IMR-90 (cell line): ENCODE measurements at regions not wholly inside any gene's neighbourhood (a gene's known extent, or its start where the extent isn't known, plus 50 kb on each side); places are given as distances from the start of the nearest gene placed in this dataset.

Experiments used
- ATAC-seq: fragments of 200-7000 bp; cut with Tn5 transposase; 2 replicates; pipeline ENCODE4 v1.9.1; 2020; ENCODE audit warnings: low read depth, mild to moderate bottlenecking, moderate library complexity
- BruUV-seq: library from RNA; stranded (reverse); fragments of 400-500 nt; replicated peaks from 2 replicates; lab custom pipeline; 2021; lab: Mats Ljungman, UMichigan
- CTCF ChIA-PET: fragments of 300-600 bp; formaldehyde crosslinking; extraction: SDS; loops from one replicate; lab custom pipeline; 2021; ENCODE audit warnings: antibody characterized with exemption; lab: Yijun Ruan, JAX
- POLR2A ChIA-PET: fragments of 300-600 bp; sonication (Branson Sonifier 250); formaldehyde crosslinking; loops from one replicate; lab custom pipeline; 2022; ENCODE audit warnings: antibody characterized with exemption; ENCODE audit not compliant: unreplicated experiment; lab: Charles Lee
- DNase-seq: peaks from one replicate; pipeline ENCODE4 v3.0.0; 2013
- H2AFZ ChIP-seq: replicated peaks from 2 replicates; pipeline ENCODE3; 2013; ENCODE audit warnings: low read length, mild to moderate bottlenecking; ENCODE audit not compliant: poor library complexity
- H2AK5ac ChIP-seq: 2 replicates; pipeline ENCODE4 v1.6.1; 2013; ENCODE audit warnings: low read depth, low read length, inconsistent platforms
- H2AK9ac ChIP-seq: replicated peaks from 2 replicates; pipeline ENCODE3; 2013; ENCODE audit warnings: mild to moderate bottlenecking, low read depth, low read length, moderate library complexity; ENCODE audit not compliant: poor library complexity
- H2BK120ac ChIP-seq: 2 replicates; pipeline ENCODE4 v1.6.1; 2013; ENCODE audit warnings: low read depth, low read length, inconsistent platforms
- H2BK15ac ChIP-seq: 3 replicates; pipeline ENCODE4 v1.6.1; 2013; ENCODE audit warnings: low read depth, low read length, inconsistent platforms
- H2BK20ac ChIP-seq: 2 replicates; pipeline ENCODE4 v1.6.1; 2013; ENCODE audit warnings: low read depth, mild to moderate bottlenecking, inconsistent platforms, low read length, moderate library complexity
- H2BK5ac ChIP-seq: 2 replicates; pipeline ENCODE4 v1.6.1; 2013; ENCODE audit warnings: mild to moderate bottlenecking, low read depth, low read length, inconsistent platforms; ENCODE audit not compliant: poor library complexity, severe bottlenecking
- H3K14ac ChIP-seq: replicated peaks from 2 replicates; pipeline ENCODE4 v1.6.1; 2013; ENCODE audit warnings: low read depth, low read length, inconsistent platforms
- H3K18ac ChIP-seq: 2 replicates; pipeline ENCODE4 v1.6.1; 2013; ENCODE audit warnings: low read depth, low read length, control low read depth
- H3K23ac ChIP-seq: 2 replicates; pipeline ENCODE4 v1.6.1; 2013; ENCODE audit warnings: low read depth, low read length, inconsistent platforms
- H3K27ac ChIP-seq: 2 replicates; pipeline ENCODE4 v1.5.1; 2013; ENCODE audit warnings: mild to moderate bottlenecking, control low read depth, low read length; ENCODE audit not compliant: insufficient read depth
- H3K27me3 ChIP-seq: 2 replicates; pipeline ENCODE4 v1.6.1; 2013; ENCODE audit warnings: low read length; ENCODE audit not compliant: control insufficient read depth, insufficient read depth
- H3K36me3 ChIP-seq: 2 replicates; pipeline ENCODE4 v1.6.1; 2013; ENCODE audit warnings: low read length, mixed read lengths; ENCODE audit not compliant: control insufficient read depth, insufficient read depth
- H3K4ac ChIP-seq: 2 replicates; pipeline ENCODE4 v1.6.1; 2013; ENCODE audit warnings: low read depth, low read length, inconsistent platforms
- H3K4me1 ChIP-seq: 2 replicates; pipeline ENCODE4 v1.6.1; 2013; ENCODE audit warnings: low read length, mixed read lengths; ENCODE audit not compliant: control insufficient read depth, insufficient read depth
- H3K4me2 ChIP-seq: 2 replicates; pipeline ENCODE4 v1.6.1; 2013; ENCODE audit warnings: low read depth, mild to moderate bottlenecking, control low read depth, low read length, moderate library complexity
- H3K4me3 ChIP-seq: 2 replicates; pipeline ENCODE4 v1.5.1; 2013; ENCODE audit warnings: low read depth, mild to moderate bottlenecking, control low read depth, low read length, moderate library complexity; ENCODE audit not compliant: insufficient read depth
- H3K56ac ChIP-seq: 2 replicates; pipeline ENCODE4 v1.6.1; 2013; ENCODE audit warnings: low read length, inconsistent platforms; ENCODE audit not compliant: insufficient read depth; ENCODE audit errors: extremely low read depth
- H3K79me1 ChIP-seq, 2 experiments: 2 replicates each; pipeline ENCODE4 v1.6.1; 2013; ENCODE audit warnings: low read length in 2 of 2, inconsistent platforms in 1 of 2, low read depth in 1 of 2
- H3K9ac ChIP-seq: 2 replicates; pipeline ENCODE4 v1.6.1; 2013; ENCODE audit warnings: low read depth, low read length, control low read depth
- H3K9me1 ChIP-seq: 2 replicates; pipeline ENCODE4 v1.6.1; 2013; ENCODE audit warnings: low read length, inconsistent platforms; ENCODE audit not compliant: insufficient read depth
- H3K9me3 ChIP-seq: 2 replicates; pipeline ENCODE4 v1.6.1; 2013; ENCODE audit warnings: low read length; ENCODE audit not compliant: control insufficient read depth, insufficient read depth
- H4K20me1 ChIP-seq: 2 replicates; pipeline ENCODE4 v1.6.1; 2013; ENCODE audit warnings: low read length, inconsistent platforms; ENCODE audit not compliant: insufficient read depth
- H4K5ac ChIP-seq: 2 replicates; pipeline ENCODE4 v1.6.1; 2013; ENCODE audit warnings: mild to moderate bottlenecking, low read depth, low read length, control low read depth
- H4K8ac ChIP-seq, 2 experiments: 2 replicates each; pipeline ENCODE4 v1.6.1; 2013; ENCODE audit warnings: low read depth in 2 of 2, low read length in 2 of 2, control low read depth in 1 of 2, inconsistent platforms in 1 of 2
- H4K91ac ChIP-seq: 2 replicates; pipeline ENCODE4 v1.6.1; 2013; ENCODE audit warnings: low read depth, low read length, inconsistent platforms; ENCODE audit not compliant: insufficient read depth
- CEBPB ChIP-seq: IDR thresholded peaks from 2 replicates; pipeline ENCODE4 v1.6.1; 2012; ENCODE audit warnings: low read depth, low read length, improper control_type of control experiment
- CHD1 ChIP-seq: IDR thresholded peaks from 2 replicates; pipeline ENCODE4 v1.6.1; 2012; ENCODE audit warnings: low read depth, low read length, improper control_type of control experiment
- FOS ChIP-seq: fragments of 150-350 bp; IDR thresholded peaks from 2 replicates; pipeline ENCODE4 v1.6.1; 2016; ENCODE audit warnings: low read depth, low read length
- MAFK ChIP-seq: IDR thresholded peaks from 2 replicates; pipeline ENCODE4 v1.6.1; 2012; ENCODE audit warnings: low read depth, low read length, improper control_type of control experiment
- MXI1 ChIP-seq: IDR thresholded peaks from 2 replicates; pipeline ENCODE4 v1.6.1; 2012; ENCODE audit warnings: low read depth, mild to moderate bottlenecking, low read length, moderate library complexity, borderline replicate concordance
- NFE2L2 ChIP-seq: fragments of 150-350 bp; IDR thresholded peaks from 2 replicates; pipeline ENCODE4 v1.6.1; 2016; ENCODE audit warnings: low read depth, mild to moderate bottlenecking, low read length
- POLR2A ChIP-seq: IDR thresholded peaks from 2 replicates; pipeline ENCODE4 v1.6.1; 2012; ENCODE audit warnings: mild to moderate bottlenecking, low read depth, low read length
- RAD21 ChIP-seq: IDR thresholded peaks from 2 replicates; pipeline ENCODE4 v1.6.1; 2012; ENCODE audit warnings: low read length, improper control_type of control experiment
- RCOR1 ChIP-seq: IDR thresholded peaks from 2 replicates; pipeline ENCODE4 v1.6.1; 2012; ENCODE audit warnings: mild to moderate bottlenecking, low read length, improper control_type of control experiment; ENCODE audit not compliant: insufficient replicate concordance
- RFX5 ChIP-seq: IDR thresholded peaks from 2 replicates; pipeline ENCODE4 v1.8.0; 2012; ENCODE audit warnings: low read depth, mild to moderate bottlenecking, low read length, moderate library complexity
- SMC3 ChIP-seq: fragments of 150-350 bp; IDR thresholded peaks from 2 replicates; pipeline ENCODE4 v1.6.1; 2016; ENCODE audit warnings: low read depth, mild to moderate bottlenecking, antibody characterized with exemption, low read length, moderate library complexity
- WGBS, 2 experiments: methylation state at CpG; one replicate each; pipeline versions ENCODE4 v1.1.5 to v1.1.7; 2013; ENCODE audit warnings: missing lambda C conversion rate in 2 of 2; ENCODE audit not compliant: insufficient read length in 1 of 2; ENCODE audit errors: extremely low coverage in 2 of 2; 5-methylcytosine and 5-hydroxymethylcytosine counted together
- dilution Hi-C: fragments of 300-500 bp; cut with HindIII; formaldehyde crosslinking; loops from one replicate; pipeline ENCODE4 v1.14.3; 2018; ENCODE audit warnings: low sequenced_read_pairs; ENCODE audit not compliant: unreplicated experiment
- in situ Hi-C: fragments of 300-500 bp; cut with MboI; formaldehyde crosslinking; loops from 3 replicates; pipeline ENCODE4 v1.14.3; 2019; ENCODE audit warnings: low sequenced_read_pairs, inconsistent platforms, mixed read lengths
- intact Hi-C: fragments of 100-400 bp; cut with micrococcal nuclease; formaldehyde crosslinking; loops from 2 replicates; pipeline ENCODE4 v1.10.0; 2022
- TF ChIP-seq, protein P1 (sequence below): conservative IDR thresholded peaks from 2 replicates; pipeline ENCODE4 v1.5.1; 2012; ENCODE audit warnings: mild to moderate bottlenecking, low read depth, low read length, improper control_type of control experiment
- TF ChIP-seq, protein P2 (sequence below): fragments of 150-350 bp; IDR thresholded peaks from 2 replicates; pipeline ENCODE4 v1.6.1; 2017; ENCODE audit warnings: mild to moderate bottlenecking, antibody characterized with exemption, low read length, low read depth
- TF ChIP-seq, protein P3 (sequence below): fragments of 150-350 bp; IDR thresholded peaks from 2 replicates; pipeline ENCODE4 v1.6.1; 2016; ENCODE audit warnings: low read depth, mild to moderate bottlenecking, low read length, moderate library complexity, borderline replicate concordance

DNA sequence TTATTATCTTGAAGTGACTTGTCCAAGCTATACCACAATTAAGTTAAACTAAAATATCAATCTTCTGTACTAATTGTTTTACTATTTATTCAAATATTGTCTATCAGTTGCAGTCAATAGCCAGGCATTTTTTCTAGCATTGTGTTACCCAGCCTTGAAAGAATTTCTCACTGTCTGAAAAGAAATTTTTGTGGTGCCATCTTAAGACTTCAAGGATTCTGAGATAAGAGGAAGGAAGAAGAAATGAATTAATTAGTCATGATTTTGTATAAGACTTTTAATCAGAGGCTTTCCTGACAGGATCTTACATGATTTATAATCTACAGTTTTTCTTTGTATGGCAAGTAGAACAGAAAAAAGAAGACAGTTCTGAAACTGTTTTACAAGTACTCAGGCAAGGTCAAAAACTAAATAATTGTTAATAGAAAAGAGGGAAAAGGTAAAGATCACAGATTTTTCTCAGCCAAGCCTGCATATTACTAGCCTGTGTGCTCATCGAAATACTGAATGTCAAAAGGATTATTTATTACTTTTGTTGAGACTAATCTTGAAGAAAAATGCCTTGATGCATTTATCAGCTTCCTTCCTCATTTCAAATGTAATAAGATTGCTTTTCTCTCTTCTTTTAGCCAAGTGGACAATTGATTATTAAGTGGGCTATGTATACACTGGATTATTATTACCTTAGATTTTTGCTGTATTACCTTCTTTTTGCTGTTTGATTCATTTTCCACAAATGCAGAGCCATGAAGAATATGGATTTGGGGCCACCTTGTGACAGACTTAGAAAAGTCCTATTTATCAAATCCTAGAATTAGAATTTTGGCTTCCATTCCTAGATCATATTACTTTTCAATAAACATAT lies 53.8 kb downstream of the CXCL1 start:
- Histone ChIP-seq H3K56ac (no peak overlapping the region), H2BK5ac (no peak overlapping the region), H3K27ac (no peak overlapping the region), H4K20me1 (no peaks in the 10 kb centered on the region), H3K18ac (no peak overlapping the region), H3K23ac (no peak overlapping the region), H2BK120ac (no peak overlapping the region), H2BK15ac (no peak overlapping the region), H2AK9ac (no peak overlapping the region), H4K91ac (no peak overlapping the region), H3K9ac (no peak overlapping the region), H3K4me3 (no peak overlapping the region), H3K79me1 (no peaks in the 10 kb centered on the region), H3K27me3 (peaks cover 8% of the 10 kb centered on the region), H3K4me2 (no peak overlapping the region), H4K5ac (no peak overlapping the region), H3K9me3 (peaks cover 2% of the 10 kb centered on the region; the same call in 1 of the 2 replicates), H3K9me1 (no peaks in the 10 kb centered on the region), H4K8ac (no peak overlapping the region), H3K36me3 (no peaks in the 10 kb centered on the region), H3K4me1 (peaks cover 6% of the 10 kb centered on the region), H2BK20ac (no peak overlapping the region), H3K4ac (no peak overlapping the region), H3K14ac (no peak overlapping the region), H2AK5ac (no peak overlapping the region), H2AFZ (no peak overlapping the region)
- no peak; the same call in 1 of the 2 replicates for ATAC-seq
- BruUV-seq, result no TSS peak
- dilution Hi-C loops (no loop called here), in situ Hi-C loops (loop anchor here (5.0 to 10.0 kb wide), 2 partner anchors 261 to 328 kb away; no protein-coding TSS in a partner anchor), intact Hi-C loops (loop anchor here (1.0 to 10.0 kb wide), 7 partner anchors 112 to 608 kb away; partner anchors contain the start of gene CXCL3)
- ChIA-PET CTCF (interaction anchor here (0.6 to 1.5 kb wide), 4 partner anchors 98 to 349 kb away, joined by 3 to 7 read pairs (median 4); no protein-coding TSS in a partner anchor), POLR2A (no interaction called here)
- peak; percentile 59 for DNase-seq
- no CpG with 5 or more reads among the region's 1 CpG for WGBS, 2 experiments
- TF ChIP-seq RCOR1, result no peak
- TF ChIP-seq, protein P1, sequence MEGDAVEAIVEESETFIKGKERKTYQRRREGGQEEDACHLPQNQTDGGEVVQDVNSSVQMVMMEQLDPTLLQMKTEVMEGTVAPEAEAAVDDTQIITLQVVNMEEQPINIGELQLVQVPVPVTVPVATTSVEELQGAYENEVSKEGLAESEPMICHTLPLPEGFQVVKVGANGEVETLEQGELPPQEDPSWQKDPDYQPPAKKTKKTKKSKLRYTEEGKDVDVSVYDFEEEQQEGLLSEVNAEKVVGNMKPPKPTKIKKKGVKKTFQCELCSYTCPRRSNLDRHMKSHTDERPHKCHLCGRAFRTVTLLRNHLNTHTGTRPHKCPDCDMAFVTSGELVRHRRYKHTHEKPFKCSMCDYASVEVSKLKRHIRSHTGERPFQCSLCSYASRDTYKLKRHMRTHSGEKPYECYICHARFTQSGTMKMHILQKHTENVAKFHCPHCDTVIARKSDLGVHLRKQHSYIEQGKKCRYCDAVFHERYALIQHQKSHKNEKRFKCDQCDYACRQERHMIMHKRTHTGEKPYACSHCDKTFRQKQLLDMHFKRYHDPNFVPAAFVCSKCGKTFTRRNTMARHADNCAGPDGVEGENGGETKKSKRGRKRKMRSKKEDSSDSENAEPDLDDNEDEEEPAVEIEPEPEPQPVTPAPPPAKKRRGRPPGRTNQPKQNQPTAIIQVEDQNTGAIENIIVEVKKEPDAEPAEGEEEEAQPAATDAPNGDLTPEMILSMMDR, result peak; percentile 61
- TF ChIP-seq MAFK, result no peak
- TF ChIP-seq NFE2L2, result no peak
- TF ChIP-seq SMC3, result peak; percentile 69
- TF ChIP-seq RFX5, result no peak
- TF ChIP-seq FOS, result no peak
- TF ChIP-seq, protein P2, sequence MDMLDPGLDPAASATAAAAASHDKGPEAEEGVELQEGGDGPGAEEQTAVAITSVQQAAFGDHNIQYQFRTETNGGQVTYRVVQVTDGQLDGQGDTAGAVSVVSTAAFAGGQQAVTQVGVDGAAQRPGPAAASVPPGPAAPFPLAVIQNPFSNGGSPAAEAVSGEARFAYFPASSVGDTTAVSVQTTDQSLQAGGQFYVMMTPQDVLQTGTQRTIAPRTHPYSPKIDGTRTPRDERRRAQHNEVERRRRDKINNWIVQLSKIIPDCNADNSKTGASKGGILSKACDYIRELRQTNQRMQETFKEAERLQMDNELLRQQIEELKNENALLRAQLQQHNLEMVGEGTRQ, result no peak
- TF ChIP-seq POLR2A, result no peak
- TF ChIP-seq MXI1, result no peak
- no peak for TF ChIP-seq CHD1
- TF ChIP-seq, protein P3, sequence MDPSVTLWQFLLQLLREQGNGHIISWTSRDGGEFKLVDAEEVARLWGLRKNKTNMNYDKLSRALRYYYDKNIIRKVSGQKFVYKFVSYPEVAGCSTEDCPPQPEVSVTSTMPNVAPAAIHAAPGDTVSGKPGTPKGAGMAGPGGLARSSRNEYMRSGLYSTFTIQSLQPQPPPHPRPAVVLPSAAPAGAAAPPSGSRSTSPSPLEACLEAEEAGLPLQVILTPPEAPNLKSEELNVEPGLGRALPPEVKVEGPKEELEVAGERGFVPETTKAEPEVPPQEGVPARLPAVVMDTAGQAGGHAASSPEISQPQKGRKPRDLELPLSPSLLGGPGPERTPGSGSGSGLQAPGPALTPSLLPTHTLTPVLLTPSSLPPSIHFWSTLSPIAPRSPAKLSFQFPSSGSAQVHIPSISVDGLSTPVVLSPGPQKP, result no peak
- peak; percentile 76 for TF ChIP-seq RAD21
- TF ChIP-seq CEBPB, result no peak
